ENCODE measurements at regions not wholly inside any gene's neighbourhood (a gene's known extent, or its start where the extent isn't known, plus 50 kb on each side); places are given as distances from the start of the nearest gene placed in this dataset.

DNA sequence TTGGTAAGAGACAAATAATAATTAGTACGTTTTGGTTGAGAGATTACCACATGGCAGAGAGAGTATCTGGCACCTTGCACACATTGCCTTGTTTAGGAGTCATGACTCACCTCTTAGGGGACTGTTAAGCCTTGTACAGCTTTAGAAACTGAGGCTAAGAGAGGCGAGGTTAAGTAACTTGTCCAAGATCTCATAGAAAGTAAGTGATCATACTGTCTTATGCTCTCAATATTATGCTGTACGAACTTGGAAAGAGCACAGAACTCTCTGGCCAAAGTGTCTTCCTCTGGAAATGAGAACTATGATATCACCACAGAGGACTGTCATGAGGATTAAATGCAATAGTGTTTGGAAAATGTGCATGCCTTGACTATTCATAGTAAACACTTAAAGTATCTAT lies 249.0 kb downstream of the UTRN start:
- no peak for ATAC-seq
- Histone ChIP-seq H3K9me3 (no peaks in the 10 kb centered on the region), H3K27ac (no peak overlapping the region), H3K4me1 (no peaks in the 10 kb centered on the region), H3K27me3 (no peaks in the 10 kb centered on the region), H3K4me3 (no peak overlapping the region), H3K36me3 (replicated peaks in 1 of 2; ENCODE audit: insufficient read depth in 1 of 2, low read depth in 2 of 2) (peaks cover 0 to 14% of the 10 kb centered on the region in 2 donors)
- WGBS, 2 donors = 54 to 63% methylated on average over 3 of the region's 3 CpGs
- TF ChIP-seq CTCF (IDR thresholded peaks at IDR 0.05) (no peak), POLR2A (IDR thresholded peaks at IDR 0.05) (no peak)
- intact Hi-C loops (cut with DNase I) = no loop called here
- DNase-seq = no peak

- no peaks in the 10 kb centered on the region for H3K9me3 ChIP-seq
- H3K4me3 ChIP-seq = no peak overlapping the region
- no peak for DNase-seq
- intact Hi-C loops (cut with DNase I) = no loop called here
- WGBS, 2 donors = 92 to 95% methylated on average over 2 of the region's 2 CpGs
- ATAC-seq = no peak
- H3K27me3 ChIP-seq = no peaks in the 10 kb centered on the region
- H3K36me3 ChIP-seq (replicated peaks in 1 of 2; ENCODE audit: insufficient read depth in 1 of 2, low read depth in 2 of 2) = peaks cover 0 to 16% of the 10 kb centered on the region in 2 donors
- no peaks in the 10 kb centered on the region for H3K4me1 ChIP-seq
- H3K27ac ChIP-seq = no peak overlapping the region
- no peak for TF ChIP-seq POLR2A (IDR thresholded peaks at IDR 0.05)
- TF ChIP-seq CTCF (IDR thresholded peaks at IDR 0.05) = no peak
Observed at GRCh38 chr6:144535630-144536029, 250.5 kb downstream of the UTRN start.

- ATAC-seq = no peak
- WGBS, 2 donors = 83 to 92% methylated on average over 1 of the region's 1 CpG
Observed at GRCh38 chr6:144536079-144536478, 250.9 kb downstream of the UTRN start.

GRCh38 chr6:144543006-144543871 lies 258.1 kb downstream of the UTRN start:
- Histone ChIP-seq H3K27me3 (no peaks in the 10 kb centered on the region), H3K36me3 (replicated peaks in 1 of 2; ENCODE audit: insufficient read depth in 1 of 2, low read depth in 2 of 2) (peaks cover 0 to 8% of the 10 kb centered on the region in 2 donors), H3K27ac (no peak overlapping the region), H3K4me3 (no peak overlapping the region), H3K4me1 (no peaks in the 10 kb centered on the region), H3K9me3 (no peaks in the 10 kb centered on the region)
- no peak for TF ChIP-seq CTCF (IDR thresholded peaks at IDR 0.05)
- no peak for TF ChIP-seq POLR2A (IDR thresholded peaks at IDR 0.05)
- ATAC-seq (no peak), DNase-seq (no peak)
- intact Hi-C loops (cut with DNase I) = no loop called here
- 78 to 80% methylated on average over 8 of the region's 8 CpGs for WGBS, 2 donors

More at GRCh38 chr6:144536079-144536478, 250.9 kb downstream of the UTRN start:
- DNase-seq = no peak
- H3K9me3 ChIP-seq = no peaks in the 10 kb centered on the region
- no peaks in the 10 kb centered on the region for H3K27me3 ChIP-seq
- H3K4me1 ChIP-seq = no peaks in the 10 kb centered on the region
- intact Hi-C loops (cut with DNase I) = no loop called here
- peaks cover 0 to 16% of the 10 kb centered on the region in 2 donors for H3K36me3 ChIP-seq (replicated peaks in 1 of 2; ENCODE audit: insufficient read depth in 1 of 2, low read depth in 2 of 2)
- H3K27ac ChIP-seq = no peak overlapping the region
- H3K4me3 ChIP-seq = no peak overlapping the region
- TF ChIP-seq CTCF (IDR thresholded peaks at IDR 0.05) (no peak), POLR2A (IDR thresholded peaks at IDR 0.05) (no peak)
